Karpas-422 (cell line): ENCODE measurements at regions not wholly inside any gene's neighbourhood (a gene's known extent, or its start where the extent isn't known, plus 50 kb on each side); places are given as distances from the start of the nearest gene placed in this dataset.

ENCODE experiments used
- DNase-seq: peaks from one replicate; pipeline ENCODE4 v3.0.0-alpha.2; 2015
- H2AFZ ChIP-seq: fragments of 200-600 bp; sonication (generic); 2 replicates; pipeline ENCODE4 v1.6.1; 2014; ENCODE audit warnings: antibody characterized with exemption, low read length, mixed read lengths
- H3K27ac ChIP-seq: fragments of 200-600 bp; sonication (generic); 2 replicates; pipeline ENCODE4 v1.5.1; 2014; ENCODE audit warnings: mild to moderate bottlenecking, low read length, moderate library complexity
- H3K27me3 ChIP-seq: fragments of 200-600 bp; sonication (generic); 2 replicates; pipeline ENCODE4 v1.6.1; 2014; ENCODE audit warnings: low read length, mixed read lengths
- H3K36me3 ChIP-seq: fragments of 200-600 bp; sonication (generic); 2 replicates; pipeline ENCODE4 v1.6.1; 2014; ENCODE audit warnings: low read length, mixed read lengths; ENCODE audit not compliant: insufficient read depth
- H3K4me1 ChIP-seq: fragments of 200-600 bp; sonication (generic); 2 replicates; pipeline ENCODE4 v1.6.1; 2014; ENCODE audit warnings: mild to moderate bottlenecking, low read length, mixed read lengths
- H3K4me2 ChIP-seq: fragments of 200-600 bp; sonication (generic); 2 replicates; pipeline ENCODE4 v1.6.1; 2014; ENCODE audit warnings: low read length, low read depth, mild to moderate bottlenecking; ENCODE audit not compliant: poor library complexity, severe bottlenecking
- H3K4me3 ChIP-seq: fragments of 200-600 bp; sonication (generic); 2 replicates; pipeline ENCODE4 v1.5.1; 2014; ENCODE audit warnings: mild to moderate bottlenecking, antibody characterized with exemption, low read length, mixed read lengths
- H3K79me2 ChIP-seq: fragments of 200-600 bp; sonication (generic); 2 replicates; pipeline ENCODE4 v1.6.1; 2014; ENCODE audit warnings: mild to moderate bottlenecking, low read length, mixed read lengths
- H3K9ac ChIP-seq: fragments of 200-600 bp; sonication (generic); 2 replicates; pipeline ENCODE4 v1.6.0; 2014; ENCODE audit warnings: low read length
- H3K9me2 ChIP-seq: fragments of 200-600 bp; sonication (generic), shearing (Covaris generic); replicated peaks from 2 replicates; pipeline ENCODE4 v1.6.0; 2014; ENCODE audit warnings: mild to moderate bottlenecking, low read length, moderate library complexity; ENCODE audit not compliant: insufficient read depth
- H3K9me3 ChIP-seq: fragments of 300-700, 200-600 bp; sonication (generic); 2 replicates; pipeline ENCODE4 v1.6.1; 2014; ENCODE audit warnings: low read length, mixed read lengths
- H4K20me1 ChIP-seq: fragments of 200-600 bp; sonication (generic); 2 replicates; pipeline ENCODE4 v1.6.1; 2014; ENCODE audit warnings: mild to moderate bottlenecking, antibody characterized with exemption, low read length, low read depth; ENCODE audit not compliant: insufficient read depth

GRCh38 chr11:116658876-116659535 is 113.8 kb downstream of the BUD13 start:
- Histone ChIP-seq H3K27ac (no peak overlapping the region), H4K20me1 (no peaks in the 10 kb centered on the region), H3K4me1 (no peaks in the 10 kb centered on the region), H3K27me3 (no peaks in the 10 kb centered on the region), H3K79me2 (no peaks in the 10 kb centered on the region), H3K4me2 (no peak overlapping the region), H3K36me3 (no peaks in the 10 kb centered on the region), H3K9me2 (no peaks in the 10 kb centered on the region), H3K4me3 (no peak overlapping the region), H3K9ac (no peak overlapping the region), H3K9me3 (no peaks in the 10 kb centered on the region), H2AFZ (no peak overlapping the region)
- DNase-seq: no peak

- Histone ChIP-seq H3K36me3 (no peaks in the 10 kb centered on the region), H3K27me3 (no peaks in the 10 kb centered on the region), H2AFZ (no peak overlapping the region), H3K4me3 (no peak overlapping the region), H3K27ac (no peak overlapping the region), H3K4me2 (no peak overlapping the region), H4K20me1 (no peaks in the 10 kb centered on the region), H3K9me3 (no peaks in the 10 kb centered on the region), H3K4me1 (no peaks in the 10 kb centered on the region), H3K9ac (no peak overlapping the region), H3K79me2 (no peaks in the 10 kb centered on the region), H3K9me2 (no peaks in the 10 kb centered on the region)
- no peak for DNase-seq
Observed at GRCh38 chr11:116657842-116658825, 114.7 kb downstream of the BUD13 start.

GRCh38 chr11:116656011-116656410 is 116.8 kb downstream of the BUD13 start:
- no peaks in the 10 kb centered on the region for H3K9me2 ChIP-seq
- no peaks in the 10 kb centered on the region for H4K20me1 ChIP-seq
- H3K9ac ChIP-seq: no peak overlapping the region
- DNase-seq: no peak
- H3K4me2 ChIP-seq: no peak overlapping the region
- no peaks in the 10 kb centered on the region for H3K36me3 ChIP-seq
- H3K4me1 ChIP-seq: no peaks in the 10 kb centered on the region
- H3K27ac ChIP-seq: no peak overlapping the region
- H3K79me2 ChIP-seq: no peaks in the 10 kb centered on the region
- no peak overlapping the region for H3K4me3 ChIP-seq
- no peaks in the 10 kb centered on the region for H3K27me3 ChIP-seq
- no peak overlapping the region for H2AFZ ChIP-seq
- no peaks in the 10 kb centered on the region for H3K9me3 ChIP-seq

DNA sequence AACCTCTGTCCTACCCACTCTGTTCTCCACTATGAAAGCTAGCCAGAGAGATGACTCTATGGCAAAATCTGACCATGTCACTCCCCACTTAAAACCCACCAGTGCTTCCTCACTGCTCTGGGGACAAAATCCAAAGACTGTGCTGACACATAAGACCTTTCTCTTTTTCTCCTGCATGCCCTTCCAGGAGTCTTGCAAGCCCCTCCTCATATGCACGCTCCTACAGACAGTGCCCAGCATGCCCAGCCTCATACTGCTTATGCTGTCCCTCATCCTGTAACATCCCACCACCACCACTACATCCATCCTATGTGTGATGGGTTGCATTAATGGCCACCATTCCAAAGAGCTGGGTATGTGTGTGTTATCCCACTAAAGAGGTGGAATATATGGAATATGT is 118.3 kb downstream of the BUD13 start:
- Histone ChIP-seq H3K9me3 (no peaks in the 10 kb centered on the region), H3K27me3 (no peaks in the 10 kb centered on the region)
- no peak for DNase-seq

DNA sequence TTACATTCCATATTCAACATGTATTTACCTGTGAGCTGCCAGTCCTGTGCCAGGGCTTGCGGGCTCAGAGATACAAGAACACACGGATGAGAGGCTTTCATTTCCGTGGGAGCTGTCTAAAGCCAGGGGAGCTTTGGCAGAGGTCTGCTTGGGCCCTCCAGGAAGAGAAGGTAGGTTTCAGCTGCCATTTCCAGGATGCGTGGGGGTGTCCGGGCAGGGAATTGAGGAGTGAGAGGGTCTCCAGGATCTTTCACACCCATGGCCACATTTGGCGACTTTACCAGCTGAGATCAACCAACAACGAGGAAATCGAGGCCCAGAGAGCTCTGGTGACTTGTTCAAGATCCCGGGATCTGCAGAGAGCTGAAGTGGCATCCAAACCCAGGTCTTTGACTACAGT is 119.6 kb downstream of the BUD13 start:
- Histone ChIP-seq H3K4me2 (no peak overlapping the region), H3K4me1 (no peaks in the 10 kb centered on the region), H2AFZ (no peak overlapping the region), H3K27ac (no peak overlapping the region), H3K9ac (no peak overlapping the region), H3K36me3 (no peaks in the 10 kb centered on the region), H3K79me2 (no peaks in the 10 kb centered on the region), H3K9me2 (no peaks in the 10 kb centered on the region), H3K27me3 (no peaks in the 10 kb centered on the region), H4K20me1 (no peaks in the 10 kb centered on the region), H3K9me3 (no peaks in the 10 kb centered on the region), H3K4me3 (no peak overlapping the region)
- DNase-seq: no peak

More for the DNA sequence above, 118.3 kb downstream of the BUD13 start:
- no peaks in the 10 kb centered on the region for H3K79me2 ChIP-seq
- H3K4me1 ChIP-seq: no peaks in the 10 kb centered on the region
- no peak overlapping the region for H2AFZ ChIP-seq
- H3K9ac ChIP-seq: no peak overlapping the region
- H3K4me2 ChIP-seq: no peak overlapping the region
- H3K4me3 ChIP-seq: no peak overlapping the region
- no peak overlapping the region for H3K27ac ChIP-seq
- no peaks in the 10 kb centered on the region for H3K9me2 ChIP-seq
- no peaks in the 10 kb centered on the region for H3K36me3 ChIP-seq
- no peaks in the 10 kb centered on the region for H4K20me1 ChIP-seq

DNA sequence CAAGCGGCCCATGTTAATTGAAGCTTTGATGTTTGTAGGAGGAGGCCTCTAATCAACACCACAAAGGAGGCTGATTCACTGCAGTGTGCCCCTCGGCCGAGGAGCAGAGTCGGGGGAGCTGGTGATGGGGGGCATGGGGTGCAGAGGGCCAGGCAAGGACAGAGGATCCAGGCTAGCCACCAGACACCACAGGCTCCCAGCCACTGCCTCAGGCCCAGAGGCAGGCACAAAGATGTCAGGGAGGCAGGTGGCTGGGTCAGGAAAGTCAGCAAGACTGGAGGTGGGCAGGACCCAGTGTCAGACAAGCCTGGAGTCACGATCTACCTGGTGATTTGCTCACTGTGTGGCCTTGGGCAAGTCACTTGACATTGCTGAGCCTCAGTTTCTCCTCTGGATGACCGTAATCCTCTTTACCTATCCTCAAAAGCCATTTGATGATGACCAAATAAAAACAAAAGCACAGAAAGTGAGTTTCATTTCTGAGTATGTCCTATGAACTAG is 121.0 kb downstream of the BUD13 start:
- Histone ChIP-seq H4K20me1 (no peaks in the 10 kb centered on the region), H3K36me3 (no peaks in the 10 kb centered on the region), H3K4me1 (no peaks in the 10 kb centered on the region), H3K27ac (no peak overlapping the region), H3K4me3 (no peak overlapping the region), H2AFZ (no peak overlapping the region), H3K4me2 (no peak overlapping the region), H3K79me2 (no peaks in the 10 kb centered on the region), H3K9me3 (no peaks in the 10 kb centered on the region), H3K9me2 (no peaks in the 10 kb centered on the region), H3K27me3 (no peaks in the 10 kb centered on the region), H3K9ac (no peak overlapping the region)
- no peak for DNase-seq

GRCh38 chr11:116651098-116651736 is 121.6 kb downstream of the BUD13 start:
- H3K79me2 ChIP-seq: no peaks in the 10 kb centered on the region
- H3K27ac ChIP-seq: no peak overlapping the region
- H3K36me3 ChIP-seq: no peaks in the 10 kb centered on the region
- H3K9ac ChIP-seq: no peak overlapping the region
- no peak for DNase-seq
- no peaks in the 10 kb centered on the region for H3K9me2 ChIP-seq
- no peak overlapping the region for H3K4me2 ChIP-seq
- H3K9me3 ChIP-seq: no peaks in the 10 kb centered on the region
- H4K20me1 ChIP-seq: no peaks in the 10 kb centered on the region
- H3K4me3 ChIP-seq: no peak overlapping the region
- no peak overlapping the region for H2AFZ ChIP-seq
- no peaks in the 10 kb centered on the region for H3K27me3 ChIP-seq
- no peaks in the 10 kb centered on the region for H3K4me1 ChIP-seq

DNA sequence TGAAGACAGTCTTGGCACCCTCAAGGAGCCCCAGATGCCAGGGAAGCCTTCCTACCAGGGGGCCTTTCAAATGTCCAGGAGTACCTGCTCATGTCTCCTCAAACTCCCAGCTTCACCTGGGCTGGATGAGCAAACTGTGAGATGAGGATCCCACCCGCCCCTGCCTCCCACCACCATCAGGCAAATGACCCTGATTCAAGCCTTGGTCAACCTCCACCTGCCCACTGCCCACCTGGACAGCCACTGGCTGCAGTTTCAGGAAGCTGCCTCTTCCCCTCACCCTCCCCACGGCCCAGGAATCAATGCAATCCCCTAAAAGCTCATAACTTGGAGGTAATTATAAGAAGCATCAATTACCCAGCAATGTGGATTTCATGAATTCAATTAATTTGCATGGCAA is 122.7 kb downstream of the BUD13 start:
- Histone ChIP-seq H3K9me3 (no peaks in the 10 kb centered on the region), H3K4me1 (no peaks in the 10 kb centered on the region), H3K4me3 (no peak overlapping the region), H2AFZ (no peak overlapping the region), H3K4me2 (no peak overlapping the region), H3K27me3 (no peaks in the 10 kb centered on the region), H3K27ac (no peak overlapping the region), H3K9ac (no peak overlapping the region), H3K9me2 (no peaks in the 10 kb centered on the region), H4K20me1 (no peaks in the 10 kb centered on the region), H3K36me3 (no peaks in the 10 kb centered on the region), H3K79me2 (no peaks in the 10 kb centered on the region)
- no peak for DNase-seq
